ENCODE measurements at regions not wholly inside any gene's neighbourhood (a gene's known extent, or its start where the extent isn't known, plus 50 kb on each side); places are given as distances from the start of the nearest gene placed in this dataset.

GRCh38 chr7:137157256-137157655, 186.3 kb downstream of the PTN start:
- TF ChIP-seq, protein P1, sequence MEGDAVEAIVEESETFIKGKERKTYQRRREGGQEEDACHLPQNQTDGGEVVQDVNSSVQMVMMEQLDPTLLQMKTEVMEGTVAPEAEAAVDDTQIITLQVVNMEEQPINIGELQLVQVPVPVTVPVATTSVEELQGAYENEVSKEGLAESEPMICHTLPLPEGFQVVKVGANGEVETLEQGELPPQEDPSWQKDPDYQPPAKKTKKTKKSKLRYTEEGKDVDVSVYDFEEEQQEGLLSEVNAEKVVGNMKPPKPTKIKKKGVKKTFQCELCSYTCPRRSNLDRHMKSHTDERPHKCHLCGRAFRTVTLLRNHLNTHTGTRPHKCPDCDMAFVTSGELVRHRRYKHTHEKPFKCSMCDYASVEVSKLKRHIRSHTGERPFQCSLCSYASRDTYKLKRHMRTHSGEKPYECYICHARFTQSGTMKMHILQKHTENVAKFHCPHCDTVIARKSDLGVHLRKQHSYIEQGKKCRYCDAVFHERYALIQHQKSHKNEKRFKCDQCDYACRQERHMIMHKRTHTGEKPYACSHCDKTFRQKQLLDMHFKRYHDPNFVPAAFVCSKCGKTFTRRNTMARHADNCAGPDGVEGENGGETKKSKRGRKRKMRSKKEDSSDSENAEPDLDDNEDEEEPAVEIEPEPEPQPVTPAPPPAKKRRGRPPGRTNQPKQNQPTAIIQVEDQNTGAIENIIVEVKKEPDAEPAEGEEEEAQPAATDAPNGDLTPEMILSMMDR (IDR thresholded peaks at IDR 0.05; ENCODE audit: poor library complexity, severe bottlenecking) = no peak
- TF ChIP-seq SMC3 (conservative IDR thresholded peaks at IDR 0.05; ENCODE audit: poor library complexity) (no peak), EP300 (conservative IDR thresholded peaks at IDR 0.05; ENCODE audit: poor library complexity, severe bottlenecking) (no peak), POLR2AphosphoS5 (IDR thresholded peaks at IDR 0.05) (no peak), MXI1 (conservative IDR thresholded peaks at IDR 0.05; ENCODE audit: poor library complexity, severe bottlenecking) (no peak), RAD21 (conservative IDR thresholded peaks at IDR 0.05) (no peak), EZH2 (IDR thresholded peaks at IDR 0.05; ENCODE audit: borderline replicate concordance, insufficient read depth, low read length, poor library complexity, severe bottlenecking) (no peak), TAF1 (IDR thresholded peaks at IDR 0.05; ENCODE audit: low read depth) (no peak), REST (IDR thresholded peaks at IDR 0.05; ENCODE audit: borderline replicate concordance) (no peak)
